ENCODE measurements at regions not wholly inside any gene's neighbourhood (a gene's known extent, or its start where the extent isn't known, plus 50 kb on each side); places are given as distances from the start of the nearest gene placed in this dataset.

DNA sequence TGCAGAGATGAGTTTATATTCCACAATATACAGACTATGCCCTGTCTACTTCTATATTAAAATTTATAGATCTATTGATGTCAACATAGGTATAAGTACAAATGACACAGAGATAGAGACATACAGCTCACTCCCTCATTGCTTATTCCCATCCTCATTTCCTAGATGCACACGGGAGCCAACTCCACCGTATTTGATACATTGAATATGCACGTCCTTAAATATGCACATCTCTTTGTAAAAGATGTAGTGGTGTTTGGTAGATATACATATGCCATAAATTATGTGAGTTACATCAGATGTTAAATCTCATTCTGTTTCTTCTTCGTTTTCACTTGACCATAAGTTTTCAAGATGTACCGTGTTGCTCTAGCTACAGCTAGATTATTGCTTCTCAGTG, 179.2 kb upstream of the RAB6C start:
- H3K27me3 ChIP-seq (replicated peaks; ENCODE audit: insufficient read depth, low read depth, low read length, poor library complexity): peaks cover 21% of the 10 kb centered on the region
- BruUV-seq (replicated peaks): no TSS peak
- H3K9me3 ChIP-seq (ENCODE audit: low read depth, low read length, poor library complexity, severe bottlenecking): no peaks in the 10 kb centered on the region
- CTCF ChIA-PET: no interaction called here
- POLR2A ChIA-PET (ENCODE audit: low non-redundant PET): no interaction called here
- DNase-seq (ENCODE audit: low spot score): no peak
- TF ChIP-seq EZH2 (IDR thresholded peaks at IDR 0.05; ENCODE audit: borderline replicate concordance, low read depth, low read length, poor library complexity, severe bottlenecking) (no peak), CTCF (conservative IDR thresholded peaks at IDR 0.05; ENCODE audit: low read depth, low read length) (no peak)
- H3K4me3 ChIP-seq (ENCODE audit: low read depth, low read length, poor library complexity, severe bottlenecking): no peak overlapping the region
- no peaks in the 10 kb centered on the region for H3K36me3 ChIP-seq (ENCODE audit: insufficient read depth, low read length, poor library complexity, severe bottlenecking)
- intact Hi-C loops (cut with micrococcal nuclease; ENCODE audit: unreplicated experiment): loop anchor here (5.0 kb wide), 2 partner anchors 68 to 193 kb away; no protein-coding TSS in a partner anchor
- no peak overlapping the region for H3K27ac ChIP-seq (ENCODE audit: low read depth, low read length, poor library complexity, severe bottlenecking)
- H3K4me1 ChIP-seq (ENCODE audit: insufficient read depth, low read length, poor library complexity, severe bottlenecking): peaks cover 8% of the 10 kb centered on the region

DNA sequence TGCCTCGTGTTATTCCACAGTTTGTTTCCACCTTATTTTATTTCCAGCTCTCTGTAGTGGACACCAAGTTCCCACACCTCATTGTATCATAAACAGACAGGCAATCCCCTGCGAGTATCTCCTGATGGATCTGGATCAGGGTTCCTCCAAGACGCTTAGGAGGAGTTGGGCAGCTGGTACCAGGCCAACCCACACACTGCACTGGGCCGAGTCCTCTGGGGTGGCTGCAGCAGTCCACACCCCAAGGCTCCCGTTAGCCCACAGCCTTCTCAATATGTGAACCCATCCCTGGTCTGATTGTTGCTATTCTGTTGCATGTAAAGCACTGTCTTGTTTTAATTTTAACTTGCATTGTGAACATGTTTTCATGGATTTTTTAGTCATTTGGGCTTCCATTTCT, 178.8 kb upstream of the RAB6C start:
- Histone ChIP-seq H3K4me1 (ENCODE audit: insufficient read depth, low read length, poor library complexity, severe bottlenecking) (peaks cover 8% of the 10 kb centered on the region), H3K36me3 (ENCODE audit: insufficient read depth, low read length, poor library complexity, severe bottlenecking) (no peaks in the 10 kb centered on the region), H3K4me3 (ENCODE audit: low read depth, low read length, poor library complexity, severe bottlenecking) (no peak overlapping the region), H3K9me3 (ENCODE audit: low read depth, low read length, poor library complexity, severe bottlenecking) (no peaks in the 10 kb centered on the region), H3K27ac (ENCODE audit: low read depth, low read length, poor library complexity, severe bottlenecking) (no peak overlapping the region), H3K27me3 (replicated peaks; ENCODE audit: insufficient read depth, low read depth, low read length, poor library complexity) (peaks cover 21% of the 10 kb centered on the region)
- no TSS peak for BruUV-seq (replicated peaks)
- DNase-seq (ENCODE audit: low spot score): no peak
- TF ChIP-seq EZH2 (IDR thresholded peaks at IDR 0.05; ENCODE audit: borderline replicate concordance, low read depth, low read length, poor library complexity, severe bottlenecking) (no peak), CTCF (conservative IDR thresholded peaks at IDR 0.05; ENCODE audit: low read depth, low read length) (no peak)
- ChIA-PET CTCF (no interaction called here), POLR2A (ENCODE audit: low non-redundant PET) (no interaction called here)
- intact Hi-C loops (cut with micrococcal nuclease; ENCODE audit: unreplicated experiment): loop anchor here (5.0 kb wide), 2 partner anchors 68 to 193 kb away; no protein-coding TSS in a partner anchor

GRCh38 chr2:129801575-129801974, 177.9 kb upstream of the RAB6C start:
- H3K36me3 ChIP-seq (ENCODE audit: insufficient read depth, low read length, poor library complexity, severe bottlenecking): no peaks in the 10 kb centered on the region
- no peak for TF ChIP-seq CTCF (conservative IDR thresholded peaks at IDR 0.05; ENCODE audit: low read depth, low read length)
- TF ChIP-seq EZH2 (IDR thresholded peaks at IDR 0.05; ENCODE audit: borderline replicate concordance, low read depth, low read length, poor library complexity, severe bottlenecking): no peak
- peaks cover 8% of the 10 kb centered on the region for H3K4me1 ChIP-seq (ENCODE audit: insufficient read depth, low read length, poor library complexity, severe bottlenecking)
- no peak for DNase-seq (ENCODE audit: low spot score)
- CTCF ChIA-PET: no interaction called here
- no peak overlapping the region for H3K27ac ChIP-seq (ENCODE audit: low read depth, low read length, poor library complexity, severe bottlenecking)
- H3K9me3 ChIP-seq (ENCODE audit: low read depth, low read length, poor library complexity, severe bottlenecking): no peaks in the 10 kb centered on the region
- H3K27me3 ChIP-seq (replicated peaks; ENCODE audit: insufficient read depth, low read depth, low read length, poor library complexity): peaks cover 23% of the 10 kb centered on the region
- H3K4me3 ChIP-seq (ENCODE audit: low read depth, low read length, poor library complexity, severe bottlenecking): no peak overlapping the region
- intact Hi-C loops (cut with micrococcal nuclease; ENCODE audit: unreplicated experiment): loop anchor here (5.0 kb wide), 2 partner anchors 69 to 194 kb away; no protein-coding TSS in a partner anchor
- no TSS peak for BruUV-seq (replicated peaks)
- POLR2A ChIA-PET (ENCODE audit: low non-redundant PET): no interaction called here

Data from A673 (cell line).